ENCODE measurements at regions not wholly inside any gene's neighbourhood (a gene's known extent, or its start where the extent isn't known, plus 50 kb on each side); places are given as distances from the start of the nearest gene placed in this dataset.

GRCh38 chr14:66116732-66117131 lies 369.4 kb upstream of the CCDC196 start:
- no peak overlapping the region for H3K27ac ChIP-seq
- TF ChIP-seq CTCF (IDR thresholded peaks at IDR 0.05) (no peak), ZFX (IDR thresholded peaks at IDR 0.05; ENCODE audit: borderline replicate concordance) (no peak)

DNA sequence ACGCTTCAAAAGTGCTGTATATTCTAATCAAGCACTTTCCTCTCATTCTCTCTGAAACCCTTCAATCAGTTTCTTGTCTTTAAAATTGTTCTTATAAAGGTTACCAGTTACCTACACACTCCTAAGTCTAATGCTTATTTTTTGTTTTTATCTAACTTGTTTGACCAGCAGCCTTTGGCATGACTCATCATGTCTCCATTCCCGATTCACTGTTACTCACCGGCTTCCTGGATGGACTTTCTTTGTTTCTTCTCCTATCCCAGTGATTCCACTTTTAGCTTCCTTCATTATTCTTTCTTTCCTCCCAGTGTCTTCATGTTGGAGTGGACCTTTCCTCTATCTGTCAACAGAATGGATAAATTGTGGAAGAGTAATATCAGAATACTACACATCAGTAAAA lies 368.6 kb upstream of the CCDC196 start:
- TF ChIP-seq ZFX (IDR thresholded peaks at IDR 0.05; ENCODE audit: borderline replicate concordance) = no peak
- TF ChIP-seq CTCF (IDR thresholded peaks at IDR 0.05) = no peak
- no peak overlapping the region for H3K27ac ChIP-seq

DNA sequence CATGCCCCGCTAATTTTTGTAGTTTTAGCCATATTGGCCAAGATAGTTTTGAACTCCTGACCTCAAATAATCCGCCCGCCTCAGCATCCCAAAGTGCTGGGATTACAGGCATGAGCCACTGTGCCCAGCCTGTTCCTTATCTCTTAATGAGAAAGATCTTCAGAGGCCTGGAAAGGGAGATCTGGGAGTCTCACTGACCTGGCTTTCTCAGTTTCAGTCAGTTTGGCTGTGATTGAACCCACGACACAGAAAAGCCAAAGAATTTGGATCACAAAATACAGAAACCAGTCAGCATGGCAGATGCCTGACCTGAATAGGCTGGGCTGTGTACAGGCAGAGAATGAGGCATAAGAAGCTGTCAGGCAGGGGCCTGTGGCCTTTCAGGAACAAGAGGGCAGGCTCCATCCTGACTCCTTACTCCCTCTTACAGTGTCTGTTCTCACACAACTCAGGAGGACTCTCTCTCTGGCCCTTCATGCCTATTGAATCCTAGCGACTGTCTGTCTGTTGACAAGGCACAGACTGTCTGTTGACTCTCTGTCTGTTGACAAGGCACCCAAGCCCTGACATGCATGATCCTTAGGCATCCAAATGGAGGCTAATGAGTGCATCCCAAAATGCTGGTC lies 366.5 kb upstream of the CCDC196 start:
- TF ChIP-seq ZFX (IDR thresholded peaks at IDR 0.05; ENCODE audit: borderline replicate concordance) (no peak), CTCF (IDR thresholded peaks at IDR 0.05) (no peak)
- no peak overlapping the region for H3K27ac ChIP-seq

- no peak for TF ChIP-seq CTCF (IDR thresholded peaks at IDR 0.05)
- no peak for TF ChIP-seq ZFX (IDR thresholded peaks at IDR 0.05; ENCODE audit: borderline replicate concordance)
These were observed 365.8 kb upstream of the CCDC196 start for GRCh38 chr14:66120402-66120801.

GRCh38 chr14:66121859-66122258 lies 364.3 kb upstream of the CCDC196 start:
- H3K27ac ChIP-seq = no peak overlapping the region
- TF ChIP-seq CTCF (IDR thresholded peaks at IDR 0.05) (no peak), ZFX (IDR thresholded peaks at IDR 0.05; ENCODE audit: borderline replicate concordance) (no peak)

More at GRCh38 chr14:66120402-66120801, 365.8 kb upstream of the CCDC196 start:
- H3K27ac ChIP-seq = no peak overlapping the region

DNA sequence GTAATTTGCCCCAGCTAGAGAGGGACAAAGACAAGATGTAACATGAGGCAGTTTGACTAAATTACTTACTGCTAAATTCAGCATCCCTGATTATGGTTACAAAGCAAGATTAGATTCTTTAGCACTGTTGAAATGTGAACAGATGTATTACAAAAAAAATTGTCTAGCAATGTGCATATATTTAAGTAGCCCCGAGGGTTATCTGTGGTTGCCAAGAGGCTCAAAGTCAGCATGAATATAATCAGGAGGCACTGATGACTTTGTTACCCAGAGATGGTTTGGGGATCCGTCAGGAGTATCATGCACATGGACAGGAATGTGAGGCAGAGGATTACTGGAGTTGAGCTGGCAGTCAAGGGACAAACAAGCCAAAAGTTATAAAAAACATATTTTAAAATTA lies 356.9 kb upstream of the CCDC196 start:
- no peak for TF ChIP-seq CTCF (IDR thresholded peaks at IDR 0.05)
- TF ChIP-seq ZFX (IDR thresholded peaks at IDR 0.05; ENCODE audit: borderline replicate concordance) = no peak
- H3K27ac ChIP-seq = no peak overlapping the region

DNA sequence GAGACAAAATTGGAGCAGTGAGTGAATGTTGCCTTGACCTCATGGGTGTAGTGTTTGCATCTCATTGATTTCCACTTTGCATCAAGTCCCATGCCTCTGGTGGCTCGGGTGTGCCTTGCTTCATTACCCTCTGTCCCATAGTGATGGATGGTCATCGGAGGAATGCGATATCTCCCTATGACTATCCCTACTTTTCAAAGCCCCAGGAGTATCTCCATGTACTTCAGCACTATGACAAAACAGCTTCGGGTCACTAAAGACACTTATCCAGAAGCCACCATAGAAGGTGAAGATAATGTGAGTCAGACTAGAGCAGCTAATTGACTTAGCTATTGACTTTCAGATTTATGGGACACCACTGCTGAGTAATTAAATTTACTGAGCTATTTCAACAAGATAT lies 355.1 kb upstream of the CCDC196 start:
- no peak overlapping the region for H3K27ac ChIP-seq
- TF ChIP-seq CTCF (IDR thresholded peaks at IDR 0.05) = no peak
- TF ChIP-seq ZFX (IDR thresholded peaks at IDR 0.05; ENCODE audit: borderline replicate concordance) = no peak

Data from 22Rv1 (cell line).